Fibroblast of pulmonary artery (primary cell): ENCODE measurements at regions not wholly inside any gene's neighbourhood (a gene's known extent, or its start where the extent isn't known, plus 50 kb on each side); places are given as distances from the start of the nearest gene placed in this dataset.
A peak's percentile ranks its signal among the peaks of the same experiment; 100 is the strongest.

ENCODE experiments used
- DNase-seq: peaks from one replicate; pipeline ENCODE4 v3.0.0-alpha.2; 2010; ENCODE audit warnings: low read depth
- H3K4me3 ChIP-seq: replicated peaks from 2 replicates; pipeline ENCODE4 v1.5.1; 2011; ENCODE audit warnings: low read depth, mild to moderate bottlenecking, control low read depth, low read length, moderate library complexity
- CTCF ChIP-seq: IDR thresholded peaks from 2 replicates; pipeline ENCODE4 v1.5.1; 2011; ENCODE audit warnings: mild to moderate bottlenecking, control low read depth, low read length, inconsistent platforms; ENCODE audit errors: missing control alignments

- no peak for DNase-seq
- no peak for TF ChIP-seq CTCF
- H3K4me3 ChIP-seq, result no peak overlapping the region
These were observed 315.1 kb upstream of the TBC1D5 start for GRCh38 chr3:18057471-18058091.

GRCh38 chr3:18054625-18055024 lies 312.2 kb upstream of the TBC1D5 start:
- DNase-seq, result no peak
- no peak for TF ChIP-seq CTCF
- no peak overlapping the region for H3K4me3 ChIP-seq

- DNase-seq, result no peak
- no peak for TF ChIP-seq CTCF
- H3K4me3 ChIP-seq, result no peak overlapping the region
These were observed 308.9 kb upstream of the TBC1D5 start for GRCh38 chr3:18051306-18051705.

- no peak overlapping the region for H3K4me3 ChIP-seq
- DNase-seq, result peak; percentile 17
- TF ChIP-seq CTCF, result no peak
These were observed 306.7 kb upstream of the TBC1D5 start for GRCh38 chr3:18049096-18049495.

- TF ChIP-seq CTCF, result no peak
- no peak for DNase-seq
- H3K4me3 ChIP-seq, result no peak overlapping the region
These were observed 304.6 kb upstream of the TBC1D5 start for GRCh38 chr3:18047052-18047451.

GRCh38 chr3:18046131-18046915 lies 303.9 kb upstream of the TBC1D5 start:
- H3K4me3 ChIP-seq, result no peak overlapping the region
- DNase-seq, result no peak
- no peak for TF ChIP-seq CTCF
